ENCODE measurements at regions not wholly inside any gene's neighbourhood (a gene's known extent, or its start where the extent isn't known, plus 50 kb on each side); places are given as distances from the start of the nearest gene placed in this dataset.

DNA sequence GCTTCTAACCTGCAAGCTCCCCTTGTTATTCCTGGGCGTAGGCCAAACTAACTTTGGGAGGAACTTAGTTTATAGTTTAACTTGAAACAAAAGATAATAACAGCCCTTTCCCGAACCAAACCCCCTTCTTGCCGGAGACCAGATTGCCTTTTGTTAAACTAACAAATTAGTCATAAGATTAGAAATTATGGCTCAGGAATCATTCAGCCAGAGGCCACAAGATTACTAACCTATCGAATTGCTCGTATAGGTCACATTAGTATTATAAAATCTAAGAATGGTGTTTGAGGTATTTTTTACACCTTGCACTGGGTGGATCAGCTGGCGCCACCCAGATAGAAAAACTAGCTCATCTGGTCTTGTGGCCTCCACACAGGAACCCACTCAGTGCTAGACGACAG lies 65.3 kb upstream of the RAP2B start:
- TF ChIP-seq, protein P1, sequence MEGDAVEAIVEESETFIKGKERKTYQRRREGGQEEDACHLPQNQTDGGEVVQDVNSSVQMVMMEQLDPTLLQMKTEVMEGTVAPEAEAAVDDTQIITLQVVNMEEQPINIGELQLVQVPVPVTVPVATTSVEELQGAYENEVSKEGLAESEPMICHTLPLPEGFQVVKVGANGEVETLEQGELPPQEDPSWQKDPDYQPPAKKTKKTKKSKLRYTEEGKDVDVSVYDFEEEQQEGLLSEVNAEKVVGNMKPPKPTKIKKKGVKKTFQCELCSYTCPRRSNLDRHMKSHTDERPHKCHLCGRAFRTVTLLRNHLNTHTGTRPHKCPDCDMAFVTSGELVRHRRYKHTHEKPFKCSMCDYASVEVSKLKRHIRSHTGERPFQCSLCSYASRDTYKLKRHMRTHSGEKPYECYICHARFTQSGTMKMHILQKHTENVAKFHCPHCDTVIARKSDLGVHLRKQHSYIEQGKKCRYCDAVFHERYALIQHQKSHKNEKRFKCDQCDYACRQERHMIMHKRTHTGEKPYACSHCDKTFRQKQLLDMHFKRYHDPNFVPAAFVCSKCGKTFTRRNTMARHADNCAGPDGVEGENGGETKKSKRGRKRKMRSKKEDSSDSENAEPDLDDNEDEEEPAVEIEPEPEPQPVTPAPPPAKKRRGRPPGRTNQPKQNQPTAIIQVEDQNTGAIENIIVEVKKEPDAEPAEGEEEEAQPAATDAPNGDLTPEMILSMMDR (IDR thresholded peaks at IDR 0.05): no peak
- no peak for TF ChIP-seq ZFX (IDR thresholded peaks at IDR 0.05; ENCODE audit: borderline replicate concordance)

All from 22Rv1 (cell line).